Testis (tissue), 2 donors: ENCODE measurements at regions not wholly inside any gene's neighbourhood (a gene's known extent, or its start where the extent isn't known, plus 50 kb on each side); places are given as distances from the start of the nearest gene placed in this dataset.

ENCODE experiments used
- DNase-seq: peaks from one replicate; pipeline ENCODE4 v3.0.0-alpha.2; 2019
- H3K27ac ChIP-seq, 2 donors: fragments of 200-600 bp; sonication (generic); one replicate each; pipeline ENCODE4 v1.5.1; 2019
- H3K27me3 ChIP-seq: fragments of 200-600 bp; sonication (generic); one replicate; pipeline ENCODE4 v1.5.1; 2019
- H3K36me3 ChIP-seq: fragments of 200-600 bp; sonication (generic); one replicate; pipeline ENCODE4 v1.5.1; 2017; ENCODE audit warnings: low read depth; ENCODE audit errors: missing control alignments
- H3K4me1 ChIP-seq: fragments of 200-600 bp; sonication (generic); one replicate; pipeline ENCODE4 v1.5.1; 2019
- H3K4me3 ChIP-seq, 2 donors: fragments of 200-600 bp; sonication (generic); one replicate each; pipeline ENCODE4 v1.5.1; 2017 to 2019
- H3K9me3 ChIP-seq: fragments of 200-600 bp; sonication (generic); one replicate; pipeline ENCODE4 v1.5.1; 2017
- CTCF ChIP-seq, 3 experiments: fragments of 450-650 bp in 2 of 3; fragments of 200-600 bp in 1 of 3; sonication (generic) in 1 of 3; IDR thresholded peaks; one replicate each; pipeline ENCODE4 v1.5.1; 2016 to 2019; ENCODE audit warnings: antibody characterized with exemption in 3 of 3, mild to moderate bottlenecking in 2 of 3, moderate library complexity in 1 of 3
- POLR2A ChIP-seq: fragments of 450-650 bp; IDR thresholded peaks from one replicate; pipeline ENCODE4 v1.6.1; 2017; ENCODE audit warnings: antibody characterized with exemption, mild to moderate bottlenecking, moderate library complexity
- WGBS, 2 donors: methylation state at CpG; one replicate each; pipeline ENCODE4 v1.1.5; 2018; 5-methylcytosine and 5-hydroxymethylcytosine counted together
- intact Hi-C: fragments of 100-400 bp; cut with DNase I; formaldehyde crosslinking; loops from one replicate; pipeline ENCODE4 v1.15.1; 2023; ENCODE audit warnings: low total_unique reads

DNA sequence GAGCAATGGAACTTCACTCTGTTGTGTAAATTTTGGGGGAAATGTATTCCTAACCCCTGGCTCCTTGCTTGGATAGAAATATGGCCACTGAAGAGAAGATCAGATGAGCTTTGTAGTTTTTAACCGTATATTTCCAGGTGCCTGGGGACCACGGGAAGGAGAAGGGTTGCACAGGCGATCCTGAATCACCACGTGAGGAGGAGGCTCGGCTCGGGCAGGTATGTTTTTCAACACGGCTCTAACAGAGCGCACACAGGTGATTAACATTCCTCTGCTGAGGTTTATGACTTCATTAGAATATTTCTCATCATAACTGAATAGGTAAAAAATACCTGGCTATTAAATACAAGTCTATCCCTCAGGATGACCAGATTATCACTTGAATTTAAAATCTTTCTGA, 495.0 kb upstream of the ZFHX3 start:
- 59 to 74% methylated on average over 8 of the region's 8 CpGs for WGBS, 2 donors
- DNase-seq = no peak
- Histone ChIP-seq H3K4me3 (no peak overlapping the region), H3K36me3 (no peaks in the 10 kb centered on the region), H3K9me3 (no peaks in the 10 kb centered on the region), H3K4me1 (no peaks in the 10 kb centered on the region), H3K27ac (no peak overlapping the region), H3K27me3 (no peaks in the 10 kb centered on the region)
- TF ChIP-seq CTCF (IDR thresholded peaks at IDR 0.05) (no peak), POLR2A (no peak)
- intact Hi-C loops = no loop called here

- 89% methylated on average over 3 of the region's 3 CpGs for WGBS, 2 donors
- no peak overlapping the region for H3K4me3 ChIP-seq
- H3K4me1 ChIP-seq = no peaks in the 10 kb centered on the region
- DNase-seq = no peak
- H3K9me3 ChIP-seq = no peaks in the 10 kb centered on the region
- intact Hi-C loops = no loop called here
- TF ChIP-seq POLR2A (no peak), CTCF (IDR thresholded peaks at IDR 0.05) (no peak)
- H3K27ac ChIP-seq = no peak overlapping the region
- H3K36me3 ChIP-seq = no peaks in the 10 kb centered on the region
- H3K27me3 ChIP-seq = no peaks in the 10 kb centered on the region
Measured at GRCh38 chr16:73537921-73538320, 490.0 kb upstream of the ZFHX3 start.

DNA sequence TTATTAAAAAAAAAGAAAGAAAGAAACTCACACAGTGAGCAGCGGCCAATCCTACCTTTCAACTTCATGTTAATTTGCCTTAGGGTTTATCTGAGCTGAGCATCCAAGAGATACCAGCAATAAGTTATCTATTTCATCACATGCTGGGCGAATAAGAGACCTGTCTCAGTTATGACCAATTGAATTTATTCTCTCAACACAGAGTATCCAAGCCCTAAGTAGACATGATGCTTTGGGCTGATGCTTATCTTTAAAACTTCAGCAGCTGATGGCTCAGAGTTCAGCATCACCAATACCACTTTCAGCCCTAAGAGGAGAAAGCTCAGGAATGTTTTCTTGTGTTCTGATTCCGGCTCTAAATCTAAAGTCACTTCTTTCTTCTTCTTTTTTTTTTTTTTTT, 489.0 kb upstream of the ZFHX3 start:
- no peak for TF ChIP-seq CTCF (IDR thresholded peaks at IDR 0.05)
- TF ChIP-seq POLR2A = no peak
- Histone ChIP-seq H3K4me3 (no peak overlapping the region), H3K9me3 (no peaks in the 10 kb centered on the region), H3K27ac (no peak overlapping the region), H3K36me3 (no peaks in the 10 kb centered on the region), H3K4me1 (no peaks in the 10 kb centered on the region), H3K27me3 (no peaks in the 10 kb centered on the region)
- 81 to 85% methylated on average over 3 of the region's 3 CpGs for WGBS, 2 donors
- intact Hi-C loops = no loop called here
- no peak for DNase-seq

DNA sequence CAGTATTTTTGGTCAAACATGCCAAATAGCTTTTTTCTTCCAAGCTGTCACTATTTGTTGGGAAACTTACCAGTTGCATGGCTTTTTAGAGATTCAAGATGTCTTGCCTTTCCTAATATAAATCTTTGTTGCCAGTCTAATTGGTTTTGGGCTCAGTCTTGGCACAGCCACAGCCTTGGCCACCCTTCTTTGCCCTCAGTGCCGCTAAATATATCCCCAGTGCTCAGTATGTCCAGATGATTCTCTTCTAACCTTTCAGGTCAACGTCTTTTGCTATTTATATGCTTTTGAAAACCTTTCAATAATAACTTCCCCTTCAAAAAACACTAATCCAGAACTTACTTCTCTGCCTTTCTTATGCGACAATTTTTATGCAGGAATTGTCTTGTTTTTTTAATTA, 483.1 kb upstream of the ZFHX3 start:
- DNase-seq = no peak
- no peaks in the 10 kb centered on the region for H3K36me3 ChIP-seq
- TF ChIP-seq CTCF (IDR thresholded peaks at IDR 0.05) (no peak), POLR2A (no peak)
- intact Hi-C loops = no loop called here
- no peaks in the 10 kb centered on the region for H3K4me1 ChIP-seq
- WGBS, 2 donors = 49 to 58% methylated on average over 3 of the region's 3 CpGs
- no peak overlapping the region for H3K4me3 ChIP-seq
- no peak overlapping the region for H3K27ac ChIP-seq
- no peaks in the 10 kb centered on the region for H3K9me3 ChIP-seq
- no peaks in the 10 kb centered on the region for H3K27me3 ChIP-seq

DNA sequence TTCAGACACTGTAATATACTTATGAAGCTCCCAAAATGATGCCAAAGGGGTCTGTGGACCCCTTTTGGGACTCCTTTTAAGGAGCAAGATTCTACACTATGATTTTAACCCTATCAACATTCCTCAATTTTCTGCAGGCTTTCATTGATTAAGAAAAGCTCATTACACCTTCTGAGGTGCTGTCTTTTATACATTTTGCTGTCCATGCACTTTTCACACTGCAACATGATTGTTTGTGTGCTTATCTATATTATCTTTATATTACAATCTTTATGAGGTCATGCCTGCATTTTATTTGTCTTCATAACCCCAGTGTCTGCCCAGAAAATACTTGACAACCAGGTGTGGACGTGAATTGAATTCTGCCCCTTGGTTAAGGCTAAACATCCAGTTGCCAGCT, 482.6 kb upstream of the ZFHX3 start:
- no peaks in the 10 kb centered on the region for H3K9me3 ChIP-seq
- H3K4me1 ChIP-seq = no peaks in the 10 kb centered on the region
- H3K27me3 ChIP-seq = no peaks in the 10 kb centered on the region
- H3K36me3 ChIP-seq = no peaks in the 10 kb centered on the region
- intact Hi-C loops = no loop called here
- DNase-seq = no peak
- 68 to 84% methylated on average over 1 of the region's 1 CpG for WGBS, 2 donors
- TF ChIP-seq CTCF (IDR thresholded peaks at IDR 0.05) (no peak), POLR2A (no peak)
- no peak overlapping the region for H3K4me3 ChIP-seq
- no peak overlapping the region for H3K27ac ChIP-seq
